ENCODE measurements at regions not wholly inside any gene's neighbourhood (a gene's known extent, or its start where the extent isn't known, plus 50 kb on each side); places are given as distances from the start of the nearest gene placed in this dataset.

GRCh38 chr2:128432423-128432822 lies 113.8 kb upstream of the HS6ST1 start:
- TF ChIP-seq CTCF (IDR thresholded peaks at IDR 0.05) (no peak), POLR2A (IDR thresholded peaks at IDR 0.05) (no peak)

Measured in ovary (tissue), 3 donors.